ENCODE measurements at regions not wholly inside any gene's neighbourhood (a gene's known extent, or its start where the extent isn't known, plus 50 kb on each side); places are given as distances from the start of the nearest gene placed in this dataset.
A peak's percentile ranks its signal among the peaks of the same experiment; 100 is the strongest.

GRCh38 chr2:62410926-62411456, 95.0 kb downstream of the TMEM17 start:
- TF ChIP-seq, protein P1, sequence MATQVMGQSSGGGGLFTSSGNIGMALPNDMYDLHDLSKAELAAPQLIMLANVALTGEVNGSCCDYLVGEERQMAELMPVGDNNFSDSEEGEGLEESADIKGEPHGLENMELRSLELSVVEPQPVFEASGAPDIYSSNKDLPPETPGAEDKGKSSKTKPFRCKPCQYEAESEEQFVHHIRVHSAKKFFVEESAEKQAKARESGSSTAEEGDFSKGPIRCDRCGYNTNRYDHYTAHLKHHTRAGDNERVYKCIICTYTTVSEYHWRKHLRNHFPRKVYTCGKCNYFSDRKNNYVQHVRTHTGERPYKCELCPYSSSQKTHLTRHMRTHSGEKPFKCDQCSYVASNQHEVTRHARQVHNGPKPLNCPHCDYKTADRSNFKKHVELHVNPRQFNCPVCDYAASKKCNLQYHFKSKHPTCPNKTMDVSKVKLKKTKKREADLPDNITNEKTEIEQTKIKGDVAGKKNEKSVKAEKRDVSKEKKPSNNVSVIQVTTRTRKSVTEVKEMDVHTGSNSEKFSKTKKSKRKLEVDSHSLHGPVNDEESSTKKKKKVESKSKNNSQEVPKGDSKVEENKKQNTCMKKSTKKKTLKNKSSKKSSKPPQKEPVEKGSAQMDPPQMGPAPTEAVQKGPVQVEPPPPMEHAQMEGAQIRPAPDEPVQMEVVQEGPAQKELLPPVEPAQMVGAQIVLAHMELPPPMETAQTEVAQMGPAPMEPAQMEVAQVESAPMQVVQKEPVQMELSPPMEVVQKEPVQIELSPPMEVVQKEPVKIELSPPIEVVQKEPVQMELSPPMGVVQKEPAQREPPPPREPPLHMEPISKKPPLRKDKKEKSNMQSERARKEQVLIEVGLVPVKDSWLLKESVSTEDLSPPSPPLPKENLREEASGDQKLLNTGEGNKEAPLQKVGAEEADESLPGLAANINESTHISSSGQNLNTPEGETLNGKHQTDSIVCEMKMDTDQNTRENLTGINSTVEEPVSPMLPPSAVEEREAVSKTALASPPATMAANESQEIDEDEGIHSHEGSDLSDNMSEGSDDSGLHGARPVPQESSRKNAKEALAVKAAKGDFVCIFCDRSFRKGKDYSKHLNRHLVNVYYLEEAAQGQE (IDR thresholded peaks at IDR 0.05; ENCODE audit: low read depth): no peak
- TF ChIP-seq NFIC (IDR thresholded peaks at IDR 0.05) (no peak), CREB1 (IDR thresholded peaks at IDR 0.05; ENCODE audit: low read depth) (no peak), TEAD4 (IDR thresholded peaks at IDR 0.05) (no peak), RAD21 (IDR thresholded peaks at IDR 0.05; ENCODE audit: low read depth) (no peak), EGR1 (IDR thresholded peaks at IDR 0.05) (no peak), TCF12 (IDR thresholded peaks at IDR 0.05; ENCODE audit: low read depth) (no peak), TAF1 (IDR thresholded peaks at IDR 0.05; ENCODE audit: low read depth) (no peak), ZBTB7A (IDR thresholded peaks at IDR 0.05; ENCODE audit: low read depth) (no peak), FOXM1 (IDR thresholded peaks at IDR 0.05; ENCODE audit: borderline replicate concordance, low read depth) (no peak)

DNA sequence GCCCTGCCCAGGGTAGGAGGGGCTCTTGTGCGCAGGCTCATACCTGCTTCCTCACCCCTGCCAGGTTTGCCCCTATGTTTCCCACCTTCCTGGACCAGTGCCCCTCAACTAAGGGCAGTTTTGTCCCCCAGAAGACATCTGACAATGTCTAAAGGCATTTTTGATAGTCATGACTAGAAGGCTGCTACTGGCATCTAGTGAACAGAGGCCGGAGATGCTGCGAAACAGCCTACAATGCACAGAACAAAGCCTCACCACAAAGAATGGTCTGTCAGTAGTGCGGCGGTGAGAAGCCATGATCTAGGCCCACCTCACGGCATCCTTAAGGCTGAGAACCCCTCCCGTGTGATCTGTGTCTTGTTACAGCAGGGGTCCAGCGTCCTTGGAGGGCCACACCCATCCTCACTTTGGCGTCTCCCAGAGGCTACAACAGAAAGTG, 96.0 kb downstream of the TMEM17 start:
- TF ChIP-seq RAD21 (IDR thresholded peaks at IDR 0.05; ENCODE audit: low read depth): peak; percentile 44; the same call in 1 of the 2 replicates
- TF ChIP-seq ZBTB7A (IDR thresholded peaks at IDR 0.05; ENCODE audit: low read depth): no peak

- TF ChIP-seq NFIC (IDR thresholded peaks at IDR 0.05): no peak
- TF ChIP-seq, protein P1 (IDR thresholded peaks at IDR 0.05; ENCODE audit: low read depth): no peak
- no peak for TF ChIP-seq FOXM1 (IDR thresholded peaks at IDR 0.05; ENCODE audit: borderline replicate concordance, low read depth)
- TF ChIP-seq TAF1 (IDR thresholded peaks at IDR 0.05; ENCODE audit: low read depth): no peak
- no peak for TF ChIP-seq ZBTB7A (IDR thresholded peaks at IDR 0.05; ENCODE audit: low read depth)
- TF ChIP-seq MAX (IDR thresholded peaks at IDR 0.05): no peak
- no peak for TF ChIP-seq YY1 (IDR thresholded peaks at IDR 0.05; ENCODE audit: low read depth)
- no peak for TF ChIP-seq EGR1 (IDR thresholded peaks at IDR 0.05)
- TF ChIP-seq EP300 (IDR thresholded peaks at IDR 0.05; ENCODE audit: borderline replicate concordance): no peak
- TF ChIP-seq CREB1 (IDR thresholded peaks at IDR 0.05; ENCODE audit: low read depth): no peak
- TF ChIP-seq RAD21 (IDR thresholded peaks at IDR 0.05; ENCODE audit: low read depth): no peak
- no peak for TF ChIP-seq USF1 (IDR thresholded peaks at IDR 0.05)
- TF ChIP-seq CEBPB (IDR thresholded peaks at IDR 0.05): no peak
- TF ChIP-seq TEAD4 (IDR thresholded peaks at IDR 0.05): no peak
- no peak for TF ChIP-seq TCF12 (IDR thresholded peaks at IDR 0.05; ENCODE audit: low read depth)
Measured at GRCh38 chr2:62409442-62409841, 96.6 kb downstream of the TMEM17 start.

DNA sequence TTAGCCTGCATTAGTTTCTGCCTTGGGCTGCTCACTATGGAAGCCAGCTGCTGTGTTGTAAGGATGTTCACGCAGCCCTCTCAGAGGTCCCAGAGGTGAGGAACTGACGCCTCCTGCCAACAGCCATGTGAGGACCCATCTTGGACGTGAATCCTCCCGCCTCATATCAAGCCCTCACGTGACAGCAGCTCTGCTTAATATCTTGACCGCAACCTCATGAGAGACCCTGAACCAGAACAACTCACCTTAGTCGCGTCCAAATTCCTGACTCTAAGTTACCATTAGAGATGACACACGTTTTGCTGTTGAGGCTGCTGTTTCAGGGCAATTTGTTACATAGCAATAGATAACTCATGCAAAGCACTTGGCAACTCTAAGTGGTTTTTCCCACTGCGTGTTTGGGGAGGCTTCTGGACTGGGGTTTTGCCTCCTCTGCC, 97.7 kb downstream of the TMEM17 start:
- TF ChIP-seq TCF12 (IDR thresholded peaks at IDR 0.05; ENCODE audit: low read depth): no peak

DNA sequence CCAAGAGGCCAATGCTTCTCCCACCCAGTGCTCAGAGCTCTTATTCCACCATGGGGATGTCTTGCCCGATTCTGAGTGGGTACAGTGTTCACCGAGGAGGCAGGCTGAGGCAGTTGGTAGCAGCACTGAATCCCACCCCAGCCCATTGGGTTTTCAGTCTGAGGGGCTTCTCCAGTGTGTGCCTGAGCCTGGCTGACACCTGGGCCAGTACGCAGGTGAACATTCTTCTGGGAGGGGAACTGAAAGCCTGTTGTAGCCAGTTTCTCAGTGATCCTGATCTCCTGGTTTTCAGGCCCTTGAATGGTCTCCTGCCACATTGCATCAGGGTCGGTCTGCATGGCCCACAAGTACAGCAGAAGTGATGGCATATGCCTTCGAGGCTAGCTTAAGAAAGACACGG, 98.2 kb downstream of the TMEM17 start:
- no peak for TF ChIP-seq TEAD4 (IDR thresholded peaks at IDR 0.05)
- TF ChIP-seq YY1 (IDR thresholded peaks at IDR 0.05; ENCODE audit: low read depth): no peak
- no peak for TF ChIP-seq TAF1 (IDR thresholded peaks at IDR 0.05; ENCODE audit: low read depth)
- TF ChIP-seq EGR1 (IDR thresholded peaks at IDR 0.05): no peak
- TF ChIP-seq CREB1 (IDR thresholded peaks at IDR 0.05; ENCODE audit: low read depth): no peak
- TF ChIP-seq, protein P1 (IDR thresholded peaks at IDR 0.05; ENCODE audit: low read depth): no peak
- TF ChIP-seq ZBTB7A (IDR thresholded peaks at IDR 0.05; ENCODE audit: low read depth): no peak
- no peak for TF ChIP-seq CEBPB (IDR thresholded peaks at IDR 0.05)
- TF ChIP-seq RAD21 (IDR thresholded peaks at IDR 0.05; ENCODE audit: low read depth): no peak
- no peak for TF ChIP-seq NFIC (IDR thresholded peaks at IDR 0.05)
- no peak for TF ChIP-seq TCF12 (IDR thresholded peaks at IDR 0.05; ENCODE audit: low read depth)
- no peak for TF ChIP-seq USF1 (IDR thresholded peaks at IDR 0.05)
